Colonic mucosa (tissue), 4 donors: ENCODE measurements at regions not wholly inside any gene's neighbourhood (a gene's known extent, or its start where the extent isn't known, plus 50 kb on each side); places are given as distances from the start of the nearest gene placed in this dataset.

Source experiments
- DNase-seq: peaks from one replicate; pipeline ENCODE4 v3.0.0-alpha.2; 2020
- H3K27ac ChIP-seq: fragments of 200-600 bp; one replicate; pipeline ENCODE4 v1.8.0; 2021
- H3K27me3 ChIP-seq: fragments of 200-600 bp; one replicate; pipeline ENCODE4 v1.8.0; 2021
- H3K36me3 ChIP-seq: fragments of 200-600 bp; one replicate; pipeline ENCODE4 v1.8.0; 2021
- H3K4me1 ChIP-seq: fragments of 200-600 bp; one replicate; pipeline ENCODE4 v1.8.0; 2021; ENCODE audit warnings: mild to moderate bottlenecking
- H3K4me3 ChIP-seq: fragments of 200-600 bp; one replicate; pipeline ENCODE4 v1.8.0; 2021
- H3K9ac ChIP-seq, 2 donors: one replicate each; pipeline ENCODE4 v1.7.0; 2013; ENCODE audit warnings: control low read depth in 2 of 2, low read depth in 2 of 2, low read length in 2 of 2
- H3K9me3 ChIP-seq: fragments of 200-600 bp; one replicate; pipeline ENCODE4 v1.8.0; 2021
- intact Hi-C: fragments of 100-400 bp; cut with DNase I; formaldehyde crosslinking; loops from one replicate; pipeline ENCODE4 v1.14.1; 2022
- TF ChIP-seq, protein P1 (sequence below): fragments of 200-600 bp; IDR thresholded peaks from one replicate; pipeline ENCODE4 v1.8.0; 2022; ENCODE audit warnings: antibody characterized with exemption, mild to moderate bottlenecking
- donor health status: healthy.
- donor health status: DM: no; HTN: no; CAD: no.
- donor health status: DM: no; HTN: no; CAD: no.

DNA sequence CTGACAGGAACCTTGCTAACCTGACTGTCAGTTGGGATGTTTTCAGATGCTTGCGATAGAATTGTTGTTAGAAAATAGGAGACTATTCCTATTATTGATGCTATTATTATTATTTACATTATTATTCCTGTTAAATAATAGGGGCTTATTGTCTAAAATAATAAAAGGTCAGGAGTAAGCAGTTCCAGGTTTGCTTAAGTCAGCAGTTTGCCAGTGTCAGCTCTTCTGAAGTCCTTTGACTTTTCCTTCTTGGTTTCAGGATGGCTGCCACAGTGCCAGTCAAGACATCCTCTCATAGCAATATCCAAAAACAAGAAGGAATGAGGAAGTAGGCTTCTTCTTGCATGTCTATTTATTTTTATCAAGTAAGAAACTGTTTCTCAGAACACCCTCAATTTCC lies 141.7 kb upstream of the MARCHF11 start:
- Histone ChIP-seq H3K4me1 (no peaks in the 10 kb centered on the region), H3K27me3 (no peaks in the 10 kb centered on the region), H3K27ac (no peak overlapping the region), H3K9ac (no peak overlapping the region), H3K9me3 (no peaks in the 10 kb centered on the region), H3K36me3 (no peaks in the 10 kb centered on the region), H3K4me3 (no peak overlapping the region)
- intact Hi-C loops: no loop called here
- no peak for DNase-seq
- TF ChIP-seq, protein P1, sequence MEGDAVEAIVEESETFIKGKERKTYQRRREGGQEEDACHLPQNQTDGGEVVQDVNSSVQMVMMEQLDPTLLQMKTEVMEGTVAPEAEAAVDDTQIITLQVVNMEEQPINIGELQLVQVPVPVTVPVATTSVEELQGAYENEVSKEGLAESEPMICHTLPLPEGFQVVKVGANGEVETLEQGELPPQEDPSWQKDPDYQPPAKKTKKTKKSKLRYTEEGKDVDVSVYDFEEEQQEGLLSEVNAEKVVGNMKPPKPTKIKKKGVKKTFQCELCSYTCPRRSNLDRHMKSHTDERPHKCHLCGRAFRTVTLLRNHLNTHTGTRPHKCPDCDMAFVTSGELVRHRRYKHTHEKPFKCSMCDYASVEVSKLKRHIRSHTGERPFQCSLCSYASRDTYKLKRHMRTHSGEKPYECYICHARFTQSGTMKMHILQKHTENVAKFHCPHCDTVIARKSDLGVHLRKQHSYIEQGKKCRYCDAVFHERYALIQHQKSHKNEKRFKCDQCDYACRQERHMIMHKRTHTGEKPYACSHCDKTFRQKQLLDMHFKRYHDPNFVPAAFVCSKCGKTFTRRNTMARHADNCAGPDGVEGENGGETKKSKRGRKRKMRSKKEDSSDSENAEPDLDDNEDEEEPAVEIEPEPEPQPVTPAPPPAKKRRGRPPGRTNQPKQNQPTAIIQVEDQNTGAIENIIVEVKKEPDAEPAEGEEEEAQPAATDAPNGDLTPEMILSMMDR: no peak

DNA sequence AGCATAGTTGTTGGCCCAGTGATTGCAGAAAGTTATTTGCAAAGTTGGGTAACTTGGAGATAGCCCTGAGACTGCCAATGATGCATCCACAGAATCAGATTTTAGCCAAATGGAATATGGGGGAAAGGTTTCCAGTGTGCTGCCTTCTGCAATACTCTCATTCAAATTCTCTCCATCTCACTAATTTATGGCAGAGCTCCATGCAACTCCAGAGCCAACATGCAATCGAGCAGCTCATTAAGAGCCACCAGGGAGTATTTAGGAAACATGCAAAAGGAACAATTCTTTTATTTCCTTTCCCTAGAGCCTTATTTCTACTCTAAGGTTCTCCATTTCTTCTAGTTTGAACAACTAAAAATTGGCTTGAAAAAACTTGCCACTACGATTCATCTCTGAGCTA lies 135.9 kb upstream of the MARCHF11 start:
- Histone ChIP-seq H3K27ac (no peak overlapping the region), H3K9ac (no peak overlapping the region), H3K9me3 (no peaks in the 10 kb centered on the region), H3K4me1 (no peaks in the 10 kb centered on the region), H3K4me3 (no peak overlapping the region), H3K27me3 (no peaks in the 10 kb centered on the region), H3K36me3 (no peaks in the 10 kb centered on the region)
- TF ChIP-seq, protein P1: no peak
- intact Hi-C loops: no loop called here
- no peak for DNase-seq

DNA sequence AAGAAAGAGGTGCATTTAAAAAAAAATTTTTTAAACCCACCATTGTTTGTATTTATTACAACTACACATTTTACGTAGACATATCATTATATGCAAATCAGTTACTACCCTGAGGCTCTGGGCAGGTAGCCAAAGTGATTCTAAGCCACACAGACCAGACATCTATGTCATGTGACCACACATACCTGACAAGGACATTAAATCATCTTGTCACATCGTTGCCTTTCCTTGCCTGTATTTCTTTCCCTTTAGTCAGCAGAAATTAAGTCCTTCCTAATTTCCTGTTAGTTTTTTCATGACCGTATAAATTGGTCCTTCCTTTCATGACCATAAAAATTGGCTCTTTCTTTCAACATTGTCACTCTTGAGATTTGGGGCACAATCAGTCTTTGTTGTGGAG lies 134.2 kb upstream of the MARCHF11 start:
- no peak for DNase-seq
- intact Hi-C loops: no loop called here
- H3K27ac ChIP-seq: no peak overlapping the region
- no peaks in the 10 kb centered on the region for H3K4me1 ChIP-seq
- no peaks in the 10 kb centered on the region for H3K9me3 ChIP-seq
- TF ChIP-seq, protein P1: no peak
- H3K9ac ChIP-seq: no peak overlapping the region
- H3K27me3 ChIP-seq: no peaks in the 10 kb centered on the region
- H3K4me3 ChIP-seq: no peak overlapping the region
- H3K36me3 ChIP-seq: no peaks in the 10 kb centered on the region

DNA sequence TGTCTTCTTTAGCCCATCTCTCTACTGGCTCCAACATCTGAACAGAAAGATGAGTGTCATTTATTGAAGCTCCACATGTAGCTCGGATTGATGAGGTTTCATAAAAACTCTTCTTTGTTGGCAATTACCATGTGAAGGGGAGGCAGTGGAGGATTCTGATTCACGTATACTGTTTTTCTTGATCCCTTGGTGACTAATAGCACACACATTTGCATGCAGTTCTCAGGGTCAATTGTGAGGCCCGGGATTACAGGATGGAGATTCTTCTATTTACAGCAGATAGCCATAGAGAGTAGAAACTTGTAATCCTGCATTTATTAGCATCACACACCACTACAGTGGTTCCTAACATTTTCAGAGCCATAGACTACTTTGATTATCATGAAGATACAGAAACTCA lies 133.2 kb upstream of the MARCHF11 start:
- no peak for DNase-seq
- intact Hi-C loops: no loop called here
- no peaks in the 10 kb centered on the region for H3K9me3 ChIP-seq
- no peak overlapping the region for H3K27ac ChIP-seq
- no peaks in the 10 kb centered on the region for H3K27me3 ChIP-seq
- H3K4me3 ChIP-seq: no peak overlapping the region
- no peaks in the 10 kb centered on the region for H3K4me1 ChIP-seq
- no peak overlapping the region for H3K9ac ChIP-seq
- TF ChIP-seq, protein P1: no peak
- H3K36me3 ChIP-seq: no peaks in the 10 kb centered on the region

DNA sequence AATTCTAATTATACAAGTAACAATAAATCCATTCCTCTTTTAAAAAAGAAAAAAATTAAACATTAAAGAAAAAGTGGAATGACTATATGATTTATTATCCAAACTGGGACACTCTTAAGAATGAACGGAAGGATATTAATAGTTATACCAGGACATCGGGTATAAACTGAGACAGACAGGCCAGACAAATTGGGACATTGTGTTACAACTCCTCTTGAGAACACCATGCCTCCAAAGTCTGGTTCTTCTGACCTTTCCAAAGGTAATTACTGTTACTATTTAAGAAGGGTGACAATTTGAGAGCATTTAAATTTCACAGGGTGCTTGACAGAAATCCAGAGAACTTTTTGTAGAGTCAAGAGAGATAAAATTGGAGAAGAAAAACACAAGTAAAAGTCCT lies 132.1 kb upstream of the MARCHF11 start:
- no peaks in the 10 kb centered on the region for H3K9me3 ChIP-seq
- no peak overlapping the region for H3K4me3 ChIP-seq
- H3K27ac ChIP-seq: no peak overlapping the region
- TF ChIP-seq, protein P1: no peak
- H3K27me3 ChIP-seq: no peaks in the 10 kb centered on the region
- no peaks in the 10 kb centered on the region for H3K4me1 ChIP-seq
- H3K9ac ChIP-seq: no peak overlapping the region
- DNase-seq: no peak
- no peaks in the 10 kb centered on the region for H3K36me3 ChIP-seq
- intact Hi-C loops: no loop called here

DNA sequence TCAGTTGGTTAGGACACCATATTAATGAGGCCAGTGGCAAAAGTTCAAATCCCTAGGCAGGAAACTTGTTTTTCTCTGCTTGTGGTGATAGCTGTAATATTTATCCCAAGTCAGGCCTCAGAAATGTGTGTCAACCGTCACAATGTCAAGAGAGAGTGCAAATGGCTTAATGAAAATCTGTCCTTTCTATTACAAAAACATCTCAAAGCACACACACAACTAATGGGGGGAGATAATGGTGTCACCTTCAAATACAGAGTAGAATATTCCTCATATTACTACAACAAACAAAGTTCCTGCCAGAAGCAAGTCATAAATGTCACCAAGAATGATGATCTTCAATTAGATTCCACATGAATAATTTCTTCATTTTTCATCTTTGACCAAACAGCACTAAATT lies 127.2 kb upstream of the MARCHF11 start:
- no peaks in the 10 kb centered on the region for H3K9me3 ChIP-seq
- H3K4me1 ChIP-seq: no peaks in the 10 kb centered on the region
- H3K4me3 ChIP-seq: no peak overlapping the region
- H3K27ac ChIP-seq: no peak overlapping the region
- no peak overlapping the region for H3K9ac ChIP-seq
- intact Hi-C loops: no loop called here
- DNase-seq: no peak
- H3K36me3 ChIP-seq: no peaks in the 10 kb centered on the region
- TF ChIP-seq, protein P1: no peak
- no peaks in the 10 kb centered on the region for H3K27me3 ChIP-seq
